GM04504 (cell line): ENCODE measurements at regions not wholly inside any gene's neighbourhood (a gene's known extent, or its start where the extent isn't known, plus 50 kb on each side); places are given as distances from the start of the nearest gene placed in this dataset.
A peak's percentile ranks its signal among the peaks of the same experiment; 100 is the strongest.
"Not testable (repeated sequence)": the region's sequence is repeated elsewhere in the genome, so short reads cannot be mapped to it uniquely, and the experiment has no call there.

Source experiments
- DNase-seq: peaks from one replicate; pipeline ENCODE4 v3.0.0-alpha.2; 2012; ENCODE audit warnings: low read depth

DNA sequence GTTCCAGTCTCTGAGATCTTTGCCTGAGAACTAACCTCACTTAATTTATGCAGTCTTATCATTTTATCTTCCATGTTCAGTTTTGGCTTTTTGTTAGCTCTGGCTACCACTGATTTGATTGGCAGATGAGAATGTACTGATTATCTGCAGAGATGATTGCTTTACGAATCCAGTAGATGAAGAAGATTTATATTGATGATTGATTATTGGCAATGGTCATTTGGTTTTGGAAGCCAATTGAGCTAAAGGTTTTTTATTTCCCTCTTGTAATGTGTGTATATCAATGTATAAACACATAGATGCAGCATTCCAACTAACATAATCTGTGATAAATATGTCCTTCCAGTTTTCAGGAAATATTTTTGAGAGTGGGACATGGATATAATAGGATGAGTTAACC lies 763.6 kb downstream of the CDH11 start:
- no peak for DNase-seq

- DNase-seq: peak; percentile 87
These were observed 765.6 kb downstream of the CDH11 start for GRCh38 chr16:64356267-64356666.

DNA sequence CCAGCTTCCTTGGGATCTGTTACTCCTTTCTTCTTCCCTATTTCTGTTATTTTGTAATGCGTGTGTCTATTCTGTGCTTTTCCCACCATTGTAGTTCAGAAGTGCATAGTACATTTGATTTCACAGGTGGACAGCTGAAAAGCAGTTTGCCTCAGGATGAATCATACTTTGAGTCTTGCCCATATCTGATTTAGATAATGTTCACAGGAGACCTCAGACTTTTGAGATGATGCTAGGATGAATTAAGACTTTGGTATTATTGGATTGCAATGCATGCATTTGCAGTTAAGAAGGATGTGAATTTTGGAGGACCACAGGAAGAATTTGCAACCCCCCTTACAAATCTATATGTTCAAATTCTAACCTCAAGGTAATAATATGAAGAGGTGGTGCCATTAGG lies 769.6 kb downstream of the CDH11 start:
- no peak for DNase-seq

DNA sequence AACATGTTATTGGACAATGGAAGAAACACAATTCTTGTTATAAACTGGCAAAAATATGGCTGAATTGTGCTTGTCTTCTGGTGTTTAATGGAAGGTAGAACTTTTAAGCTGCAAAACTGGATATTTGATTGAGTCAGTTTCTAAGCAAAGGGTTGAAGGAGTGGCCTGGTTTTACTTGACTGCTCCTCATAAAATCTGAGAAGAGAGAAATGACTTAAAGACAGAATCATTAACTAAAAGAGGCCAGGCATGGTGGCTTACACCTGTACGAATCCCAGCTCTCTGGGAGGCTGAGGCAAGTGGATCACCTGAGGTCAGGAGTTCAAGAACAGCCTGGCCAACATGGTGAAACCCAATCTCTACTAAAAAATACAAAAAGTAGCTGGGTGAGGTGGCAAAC lies 770.7 kb downstream of the CDH11 start:
- no peak for DNase-seq

DNA sequence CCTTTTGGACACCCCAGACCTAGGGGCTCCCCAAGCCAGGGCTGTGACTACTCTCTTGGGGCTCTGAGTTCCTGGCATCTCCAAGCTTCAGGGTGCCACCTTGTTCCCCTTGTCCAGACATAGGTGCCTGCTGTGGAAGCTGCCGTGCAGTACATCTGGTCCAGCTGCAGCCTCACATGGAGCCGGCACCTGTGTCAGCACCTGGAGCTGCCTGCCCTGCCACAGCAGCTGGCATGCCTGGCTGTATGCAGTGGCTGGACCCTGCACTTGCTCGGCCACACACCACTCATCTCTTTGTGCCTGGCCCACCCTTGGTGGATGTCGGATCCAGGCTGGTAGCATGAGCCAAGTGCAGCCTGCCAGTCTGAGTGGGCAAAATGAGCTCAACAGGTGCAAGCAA lies 775.8 kb downstream of the CDH11 start:
- no peak for DNase-seq

DNA sequence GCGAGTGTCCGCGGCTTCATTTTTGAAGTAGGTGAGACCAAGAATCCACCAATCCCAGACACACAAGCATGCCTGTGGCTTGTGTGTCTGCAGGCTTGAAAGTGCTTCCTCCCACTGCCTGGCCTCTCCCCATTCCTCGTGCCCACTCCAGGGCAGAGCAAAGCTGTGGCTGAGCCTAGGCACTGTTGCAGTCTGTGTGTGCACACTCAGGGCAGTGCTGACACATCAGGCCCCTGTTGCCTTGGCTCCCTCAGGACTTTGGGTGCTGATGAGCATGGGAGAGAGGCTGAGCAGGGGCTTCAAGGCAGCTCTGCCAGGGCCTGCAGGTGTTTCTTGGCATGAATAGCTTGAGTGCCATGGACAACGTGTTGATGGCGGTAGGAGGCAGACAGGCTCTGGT lies 776.7 kb downstream of the CDH11 start:
- DNase-seq: no peak

- DNase-seq: not testable (repeated sequence)
These were observed 777.9 kb downstream of the CDH11 start for GRCh38 chr16:64343820-64344443.

DNA sequence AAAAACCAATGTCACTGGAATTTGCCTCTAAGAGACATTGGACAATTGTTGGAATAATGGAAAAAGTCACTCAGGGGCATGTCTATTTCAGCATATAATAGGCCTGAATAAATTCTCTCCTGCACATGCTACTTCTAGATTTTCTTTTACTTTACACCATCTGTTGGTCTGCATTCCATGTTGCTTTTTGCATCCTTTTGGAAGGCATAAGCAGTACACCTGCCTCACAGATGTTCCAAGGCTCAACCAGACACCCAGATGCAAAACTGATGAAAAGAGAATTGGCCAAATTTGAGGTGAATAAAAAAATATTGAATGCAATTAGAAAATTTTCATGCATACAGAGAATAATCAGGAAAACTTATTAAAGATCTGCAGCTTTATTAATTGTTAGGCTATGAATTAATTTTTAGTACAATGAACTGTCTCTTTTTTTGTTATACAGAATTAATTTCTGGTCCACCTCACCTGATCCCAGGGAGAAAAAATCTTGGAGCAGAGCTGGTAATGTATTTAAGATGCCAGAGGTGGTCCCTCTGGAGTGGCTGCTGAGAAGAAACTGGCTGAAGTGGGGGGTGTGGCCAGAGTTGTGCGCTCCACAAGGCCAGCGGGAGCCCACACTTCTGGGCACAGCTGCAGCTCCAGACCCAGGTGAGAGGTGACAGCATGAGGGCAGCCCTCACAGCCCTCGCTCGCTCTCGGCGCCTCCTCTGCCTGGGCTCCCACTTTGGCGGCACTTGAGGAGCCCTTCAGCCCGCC lies 778.6 kb downstream of the CDH11 start:
- DNase-seq: no peak

DNA sequence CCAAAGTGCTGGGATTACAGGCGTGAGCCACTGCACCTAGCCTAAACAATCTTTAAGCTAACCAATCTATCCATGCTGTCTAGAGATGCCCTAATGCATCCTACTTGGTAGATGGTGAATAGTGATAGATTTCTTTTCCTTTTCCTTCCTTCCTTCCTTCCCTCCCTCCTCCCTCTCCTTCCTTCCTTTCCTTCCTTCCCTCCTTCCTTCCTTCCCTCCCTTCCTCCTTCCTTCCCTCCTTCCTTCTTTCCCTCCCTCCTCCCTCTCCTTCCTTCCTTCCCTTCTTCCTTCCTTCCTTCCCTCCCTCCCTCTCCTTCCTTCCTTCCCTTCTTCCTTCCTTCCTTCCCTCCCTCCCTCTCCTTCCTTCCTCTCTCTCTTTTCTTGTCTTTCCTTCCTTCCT lies 780.5 kb downstream of the CDH11 start:
- not testable (repeated sequence) for DNase-seq

DNA sequence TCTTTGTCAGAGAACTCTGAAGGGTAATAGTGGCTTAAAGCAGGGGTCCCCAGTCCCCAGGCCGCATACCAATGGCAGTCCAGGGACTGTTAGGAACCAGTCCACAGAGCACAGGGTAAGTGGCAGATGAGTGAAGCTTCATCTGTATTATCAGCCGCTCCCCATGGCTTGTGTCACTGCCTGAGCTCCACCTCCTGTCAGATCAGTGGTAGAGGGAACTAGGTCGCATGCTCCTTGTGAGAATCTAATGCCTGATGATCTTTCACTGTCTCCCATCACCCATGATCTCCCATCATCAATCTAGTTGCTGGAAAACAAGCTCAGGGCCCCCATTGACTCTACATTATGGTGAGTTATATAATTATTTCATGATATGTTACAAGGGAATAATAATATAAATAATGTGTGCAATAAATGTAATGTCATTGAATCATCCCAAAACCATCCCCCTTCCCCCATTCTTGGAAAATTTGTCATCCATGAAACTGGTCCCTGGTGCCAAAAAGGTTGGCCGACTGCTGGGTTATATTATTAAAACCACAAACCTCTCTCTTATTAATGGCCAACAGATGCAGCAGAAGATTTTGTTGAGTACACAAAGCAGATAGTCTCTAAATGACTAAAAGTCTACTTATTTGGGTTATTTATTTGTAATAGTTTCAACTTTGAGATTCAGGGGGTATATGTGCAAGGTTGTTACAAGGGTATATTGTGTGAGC lies 782.7 kb downstream of the CDH11 start:
- DNase-seq: peak; percentile 86

DNA sequence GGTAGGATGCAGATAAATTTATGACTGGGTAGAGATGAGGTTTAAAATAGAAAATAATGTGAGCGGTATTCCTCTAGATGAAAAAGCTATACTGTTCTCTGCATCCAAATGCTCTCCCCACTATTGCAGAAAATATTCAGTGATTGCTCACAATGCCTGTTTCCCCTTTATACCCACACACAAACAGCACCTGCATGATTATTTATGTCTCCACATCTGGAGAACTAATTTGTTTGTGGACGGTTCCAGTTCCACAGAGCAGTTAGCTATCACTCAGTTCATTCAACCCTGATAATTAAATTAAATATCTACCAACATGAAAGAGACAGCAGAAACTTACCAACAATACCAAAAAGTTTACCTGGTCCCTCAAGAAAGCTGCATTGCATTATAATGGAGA lies 800.0 kb downstream of the CDH11 start:
- no peak for DNase-seq

- no peak for DNase-seq
These were observed 800.8 kb downstream of the CDH11 start for GRCh38 chr16:64321066-64321465.

DNA sequence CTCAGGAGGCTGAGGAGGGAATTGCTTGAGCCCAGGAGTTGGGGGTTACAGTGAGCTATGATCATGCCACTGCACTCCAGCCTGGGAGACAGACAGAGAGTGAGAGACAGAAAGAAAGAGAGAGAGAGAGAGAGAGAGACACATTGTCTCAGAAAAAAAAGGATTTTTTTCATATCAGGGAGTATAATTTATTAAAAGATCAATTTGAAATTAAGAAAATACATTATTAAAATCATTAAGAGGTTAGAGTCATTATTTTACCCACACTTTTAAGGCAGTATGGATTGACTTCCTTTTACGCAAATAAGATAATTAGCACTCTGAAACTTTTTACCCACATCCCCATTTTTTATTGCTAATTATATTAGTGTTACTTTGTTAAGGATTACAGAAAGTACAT lies 804.3 kb downstream of the CDH11 start:
- DNase-seq: no peak

DNA sequence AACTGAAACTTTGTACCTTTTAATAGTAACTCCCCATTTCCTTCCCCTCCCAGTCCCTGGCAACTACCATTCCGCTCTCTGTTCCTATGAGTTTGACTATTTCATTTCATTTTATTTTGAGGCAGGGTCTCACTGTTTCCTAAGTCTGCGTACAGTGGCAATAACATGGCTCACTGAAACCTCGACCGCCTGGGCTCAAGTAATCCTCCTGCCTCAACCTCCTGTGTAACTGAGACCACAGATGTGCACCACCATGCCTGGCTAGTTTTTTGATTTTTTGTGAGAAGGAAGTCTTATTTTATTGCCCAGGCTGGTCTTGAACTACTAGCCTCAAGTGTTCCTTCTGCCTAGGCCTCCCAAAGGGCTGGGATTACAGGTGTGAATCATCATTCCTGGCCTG lies 808.1 kb downstream of the CDH11 start:
- no peak for DNase-seq

GRCh38 chr16:64312980-64313379 lies 808.9 kb downstream of the CDH11 start:
- DNase-seq: no peak

GRCh38 chr16:64312292-64312691 lies 809.6 kb downstream of the CDH11 start:
- DNase-seq: no peak

GRCh38 chr16:64311241-64311640 lies 810.6 kb downstream of the CDH11 start:
- DNase-seq: no peak

GRCh38 chr16:64309398-64310110 lies 812.3 kb downstream of the CDH11 start:
- no peak for DNase-seq

DNA sequence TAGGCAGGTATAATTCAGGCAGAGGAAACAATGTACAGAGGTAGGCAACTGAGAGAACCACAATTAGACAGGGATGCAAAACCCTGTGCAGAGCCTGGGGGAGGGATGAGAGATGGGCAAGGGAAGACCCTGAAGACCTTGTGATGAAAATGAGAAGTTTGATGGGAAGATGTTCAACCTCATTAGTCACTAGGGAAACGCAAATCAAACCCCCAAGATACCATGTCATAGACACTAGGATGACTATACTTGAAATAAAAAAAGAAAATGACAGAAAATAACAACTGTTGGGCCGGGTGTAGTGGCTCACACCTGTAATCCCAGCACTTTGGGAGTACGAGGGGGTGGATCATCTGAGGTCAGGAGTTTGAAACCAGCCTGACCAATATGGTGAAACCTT lies 813.1 kb downstream of the CDH11 start:
- DNase-seq: no peak

- DNase-seq: no peak
These were observed 814.4 kb downstream of the CDH11 start for GRCh38 chr16:64307431-64307830.

DNA sequence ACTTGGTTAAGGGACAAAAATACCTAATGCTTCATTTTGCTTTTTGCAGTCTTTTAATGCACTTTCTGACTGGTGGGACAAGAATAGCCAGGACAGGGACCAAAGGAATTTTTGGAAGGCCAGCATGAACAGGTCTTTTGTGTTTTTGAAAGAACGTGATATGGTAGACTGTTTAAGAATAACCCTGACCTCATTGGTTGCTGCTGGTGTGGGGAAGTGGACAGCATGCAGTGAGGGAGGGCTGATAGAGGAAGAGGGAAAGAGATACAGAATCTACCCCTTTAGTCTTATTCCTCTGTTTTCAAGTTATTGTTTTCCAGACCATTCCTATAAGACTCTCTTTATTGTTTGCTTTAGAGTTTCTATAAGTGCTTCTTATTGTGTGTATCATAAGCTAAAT lies 816.2 kb downstream of the CDH11 start:
- DNase-seq: no peak

DNA sequence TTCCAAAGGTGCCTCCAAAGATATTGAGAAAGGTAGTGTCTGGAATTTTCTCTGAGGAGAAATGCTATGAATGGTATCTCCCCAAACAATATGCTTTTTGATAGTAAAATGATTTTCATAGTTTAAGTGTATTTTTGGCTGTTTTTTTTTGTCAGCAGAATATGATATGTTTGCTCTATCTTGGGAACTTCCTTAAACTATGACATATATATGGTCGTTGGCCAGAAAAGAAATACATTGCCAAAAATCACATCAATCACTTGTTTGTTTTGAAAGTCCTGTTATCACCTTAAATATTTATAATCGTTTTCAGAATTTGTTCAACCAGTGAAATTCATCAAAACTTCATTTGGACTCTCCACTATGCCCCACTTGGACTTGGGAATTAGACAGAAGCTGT lies 816.9 kb downstream of the CDH11 start:
- DNase-seq: no peak

- DNase-seq: no peak
These were observed 817.5 kb downstream of the CDH11 start for GRCh38 chr16:64304396-64304795.
